GM18870 (cell line): ENCODE measurements at regions not wholly inside any gene's neighbourhood (a gene's known extent, or its start where the extent isn't known, plus 50 kb on each side); places are given as distances from the start of the nearest gene placed in this dataset.
A peak's percentile ranks its signal among the peaks of the same experiment; 100 is the strongest.

Experiments
- ATAC-seq: cut with Tn5 transposase; IDR thresholded peaks from one replicate; pipeline ENCODE4 v1.9.1; 2021; ENCODE audit warnings: moderate library complexity; ENCODE audit not compliant: unreplicated experiment

DNA sequence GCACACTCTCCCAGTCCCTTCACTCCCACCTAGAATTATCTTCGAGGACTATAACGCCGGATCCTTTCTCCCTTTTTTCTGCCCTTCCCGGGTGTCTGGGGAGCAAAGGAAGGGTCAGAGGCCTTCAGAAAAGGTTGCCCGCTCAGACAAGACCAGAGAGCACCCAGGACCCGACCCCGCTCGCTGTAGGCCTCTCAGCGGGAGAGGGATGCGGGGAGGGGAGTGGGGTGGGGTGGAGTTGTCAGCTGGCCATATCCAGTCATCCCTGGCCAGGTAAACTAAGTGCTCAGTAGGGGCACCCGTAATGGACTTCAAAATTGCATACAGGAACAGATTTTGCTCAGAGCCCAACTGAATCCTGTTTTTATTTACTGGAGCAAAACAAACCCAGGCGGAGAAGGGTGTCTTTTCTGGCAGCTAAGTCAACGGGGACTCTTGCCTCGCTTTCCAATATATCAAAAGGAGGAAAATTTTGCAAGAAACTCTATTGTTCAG, 65.0 kb downstream of the NOL4 start:
- no peak for ATAC-seq

DNA sequence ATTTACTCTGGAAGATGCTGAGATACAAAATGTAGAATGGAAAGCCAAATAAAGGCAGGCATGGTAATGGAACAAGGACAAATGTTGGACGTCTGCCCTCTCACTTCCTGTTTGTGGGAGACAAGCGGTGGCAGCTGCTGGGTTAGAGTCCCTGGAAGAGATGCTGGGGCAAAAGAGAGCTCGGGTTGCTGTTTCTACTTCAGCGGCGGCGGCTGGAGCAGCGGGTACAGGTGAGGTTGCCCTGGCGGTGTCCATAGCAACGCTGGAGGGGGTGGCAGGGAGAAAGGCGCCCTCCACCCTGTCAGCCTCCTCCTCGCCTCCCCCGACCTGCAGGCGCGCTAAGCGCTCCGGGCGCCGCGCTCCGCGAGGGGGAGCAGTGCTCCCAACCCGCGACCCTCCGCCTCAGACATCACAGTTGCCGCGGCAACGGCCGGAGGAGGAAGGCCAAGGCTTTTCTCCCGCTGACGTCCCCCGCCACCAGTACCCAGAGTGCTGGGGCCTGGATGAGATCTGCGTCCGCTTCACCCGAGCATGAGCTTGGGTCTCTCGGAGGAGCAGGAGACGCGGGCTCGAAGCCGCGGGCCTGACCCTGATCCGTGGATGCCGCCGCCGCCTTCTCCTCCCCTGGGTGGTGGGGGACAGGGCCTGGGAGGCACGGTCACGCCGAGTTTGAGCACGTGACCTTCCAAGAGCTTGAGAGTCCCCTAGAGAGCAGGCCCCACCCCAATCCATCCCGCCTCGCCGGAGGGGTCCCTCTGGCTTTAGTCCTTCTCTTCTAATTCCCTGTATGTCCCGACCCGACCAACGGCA, 65.6 kb downstream of the NOL4 start:
- peak; percentile 48 for ATAC-seq

DNA sequence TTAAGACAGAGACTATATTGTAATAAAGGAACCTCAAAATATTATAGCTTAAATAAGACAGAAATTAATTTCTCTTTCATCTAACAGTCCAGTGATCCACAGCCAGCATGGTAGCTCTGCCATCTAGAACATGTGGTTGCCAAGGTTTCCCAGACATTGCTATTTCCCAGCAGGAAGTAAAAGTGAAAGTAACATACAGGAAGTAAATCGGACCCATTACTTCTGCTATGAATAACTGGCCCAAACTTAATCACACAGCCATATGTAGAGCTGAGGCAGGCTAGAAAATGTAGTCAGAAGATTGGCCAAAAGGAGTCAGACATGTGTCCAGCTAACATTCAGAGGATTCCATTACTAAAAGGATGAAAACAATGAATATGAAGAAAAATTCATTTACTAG, 71.0 kb downstream of the NOL4 start:
- ATAC-seq, result peak; percentile 72

DNA sequence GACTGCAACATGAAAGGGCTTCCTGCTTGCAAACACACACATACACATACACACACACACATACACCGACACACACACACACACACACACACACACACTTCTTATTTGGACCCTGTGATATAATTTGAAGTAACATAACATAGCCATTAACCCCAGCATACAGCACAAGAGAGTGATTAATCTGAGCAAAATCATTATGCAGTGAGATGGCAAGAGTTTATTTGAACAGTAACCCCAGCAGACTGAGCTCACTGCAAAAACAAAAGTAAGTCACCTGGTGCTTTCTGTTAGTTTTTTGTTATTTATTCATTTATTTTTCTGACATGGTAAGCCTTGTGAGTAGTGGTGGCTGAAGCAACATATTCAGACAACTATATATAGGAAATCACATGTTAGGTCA, 93.7 kb downstream of the NOL4 start:
- no peak for ATAC-seq

DNA sequence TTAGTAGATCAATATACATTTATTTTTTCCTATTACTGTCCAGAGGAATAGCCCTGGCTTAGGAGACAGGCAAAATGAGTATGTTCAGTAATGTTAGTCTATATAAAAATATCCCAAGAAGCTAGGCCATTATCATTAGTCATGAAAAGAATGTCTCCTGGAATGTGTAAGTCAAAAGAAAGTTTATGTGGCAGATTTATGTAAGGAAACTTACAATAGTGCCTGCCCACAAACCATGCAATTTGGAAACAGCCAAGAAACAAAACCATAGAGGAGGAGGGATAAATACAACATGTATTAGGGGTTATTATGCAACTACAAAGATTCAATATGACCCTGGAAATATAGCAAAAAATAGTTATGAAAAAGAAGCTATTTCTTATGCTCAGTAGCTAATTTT, 96.3 kb downstream of the NOL4 start:
- no peak for ATAC-seq

DNA sequence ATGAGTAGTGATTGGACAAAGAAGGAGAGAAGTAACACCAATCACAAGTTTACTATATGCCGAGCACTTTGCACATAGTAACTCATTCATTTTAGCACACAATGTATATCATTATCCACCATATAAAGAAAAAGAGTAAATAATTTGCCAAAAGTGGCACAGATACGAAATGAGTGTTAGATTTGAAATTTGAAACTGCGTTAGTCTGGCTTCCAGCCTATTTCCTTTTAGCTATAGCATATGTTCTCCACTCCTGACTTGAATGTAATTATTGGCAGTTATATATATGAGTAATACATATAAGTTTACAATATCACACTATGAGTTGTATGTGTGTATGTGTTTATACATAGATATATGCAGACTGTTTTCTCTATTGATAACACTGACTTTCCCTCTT, 98.6 kb downstream of the NOL4 start:
- ATAC-seq, result no peak

DNA sequence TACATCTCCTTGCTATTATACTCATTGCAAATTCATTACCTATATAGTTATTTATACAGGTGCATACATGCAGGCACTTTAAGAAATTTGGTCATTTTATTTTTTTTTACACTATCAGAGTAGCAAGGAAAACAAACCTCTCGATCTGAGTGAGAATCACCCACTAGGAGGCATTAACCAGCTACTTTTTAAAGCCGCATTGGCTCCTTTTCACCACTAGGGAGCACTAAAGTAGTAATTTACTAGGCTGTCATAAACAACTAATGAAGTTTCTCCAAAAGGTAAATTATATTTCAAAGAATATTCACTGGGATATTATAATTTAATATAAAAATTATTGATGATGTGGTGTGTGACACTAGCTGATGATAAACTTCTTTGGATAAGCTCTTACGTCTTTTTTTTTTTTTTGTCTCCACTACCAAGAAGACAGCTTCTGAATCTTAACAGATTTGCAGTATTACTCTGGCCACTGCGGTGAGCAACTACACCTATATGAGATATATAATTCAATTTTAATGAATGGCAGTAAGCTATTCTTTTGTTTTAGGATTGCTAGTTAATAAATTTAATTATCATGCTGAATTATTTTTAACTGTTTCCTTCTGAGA, 101.9 kb downstream of the NOL4 start:
- ATAC-seq, result peak; percentile 84

DNA sequence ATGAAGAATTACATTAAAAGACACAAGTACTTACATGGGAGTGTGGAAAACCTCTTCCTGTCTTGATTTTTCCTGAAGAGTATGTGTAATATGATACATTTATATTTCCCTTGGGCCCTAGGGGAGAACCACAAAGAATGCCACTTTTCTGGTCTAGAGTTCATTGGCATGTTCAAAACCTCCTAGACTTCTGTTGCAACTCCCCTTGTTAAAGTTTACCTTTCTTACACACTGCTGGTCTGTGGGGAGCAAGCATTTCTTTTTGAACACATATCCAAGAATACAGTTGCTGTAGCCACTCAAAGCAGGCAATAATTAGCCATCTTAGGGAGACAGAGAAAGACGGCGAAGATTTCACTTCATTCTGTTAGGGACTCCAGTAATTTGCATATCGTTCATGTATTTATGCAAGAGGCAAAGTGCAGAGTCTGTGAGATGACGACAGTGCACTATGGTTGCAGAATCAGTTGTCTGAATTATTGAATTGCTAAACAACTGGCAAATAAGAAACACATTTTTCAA, 103.5 kb downstream of the NOL4 start:
- no peak for ATAC-seq

DNA sequence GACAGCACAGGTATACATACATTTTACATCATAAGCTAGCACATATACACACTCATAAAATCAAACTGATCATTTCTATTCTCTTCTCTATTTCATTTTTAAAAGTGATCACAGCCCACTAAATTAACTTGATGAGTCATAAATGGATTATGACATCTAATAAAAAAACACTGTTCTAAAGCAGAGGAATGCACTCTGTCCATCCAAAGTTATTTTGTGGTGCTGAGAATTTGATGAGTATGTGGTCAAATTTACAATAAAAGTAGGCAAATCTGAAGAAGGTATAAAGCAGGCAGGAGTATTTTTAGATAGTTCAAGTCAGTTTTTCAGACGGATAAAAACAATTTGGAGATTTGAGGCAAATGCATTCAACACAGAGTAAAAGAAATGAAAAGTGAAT, 104.4 kb downstream of the NOL4 start:
- no peak for ATAC-seq

DNA sequence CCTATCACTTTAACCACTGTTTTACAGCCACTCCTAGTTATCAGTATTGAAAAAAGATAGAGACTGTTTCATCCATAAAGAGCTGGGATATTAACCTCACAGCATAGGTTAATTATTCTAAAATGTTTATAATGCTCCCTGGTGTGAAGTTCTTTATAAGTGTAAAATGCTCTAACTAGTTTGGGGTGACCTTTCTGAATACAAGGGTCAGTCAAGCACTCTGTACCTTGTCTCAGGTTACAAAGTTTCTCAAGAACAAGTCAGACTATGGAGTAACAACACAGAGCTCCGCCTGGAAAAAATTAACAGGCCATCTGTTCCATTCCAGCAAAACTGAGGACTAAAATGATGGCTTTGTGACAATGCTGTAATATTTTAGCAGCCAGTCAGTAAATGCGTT, 107.4 kb downstream of the NOL4 start:
- ATAC-seq, result no peak

DNA sequence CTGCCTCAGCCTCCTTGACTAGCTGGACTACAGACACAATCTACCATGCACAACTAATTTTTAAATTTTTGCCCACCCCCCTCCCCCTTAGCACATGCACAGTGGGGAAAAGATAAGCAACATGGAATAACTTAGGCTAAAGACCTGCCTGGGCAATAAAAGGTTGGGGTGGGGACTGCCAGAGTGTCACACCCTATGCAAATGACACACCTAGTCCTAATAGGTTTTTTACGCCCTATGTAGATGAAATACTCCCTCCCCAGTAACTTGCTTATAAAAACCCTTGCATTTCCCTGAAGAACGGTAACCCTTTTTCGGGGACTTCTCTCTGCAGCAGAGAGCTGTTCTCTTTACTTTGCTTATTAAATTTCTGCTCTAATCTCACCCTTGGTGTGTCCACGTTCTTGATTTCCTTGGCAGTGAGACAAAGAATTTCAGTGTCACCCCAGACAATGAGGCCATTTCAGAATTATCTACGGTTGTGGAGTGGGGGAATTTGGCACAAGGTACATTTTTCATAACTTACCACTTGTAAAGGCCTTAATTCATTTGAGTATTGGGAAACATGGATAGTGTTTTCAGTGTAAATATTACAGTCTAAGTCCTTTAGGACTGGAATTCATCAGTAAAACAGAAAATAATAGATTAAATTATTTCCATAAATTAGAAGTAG, 109.2 kb downstream of the NOL4 start:
- no peak for ATAC-seq

DNA sequence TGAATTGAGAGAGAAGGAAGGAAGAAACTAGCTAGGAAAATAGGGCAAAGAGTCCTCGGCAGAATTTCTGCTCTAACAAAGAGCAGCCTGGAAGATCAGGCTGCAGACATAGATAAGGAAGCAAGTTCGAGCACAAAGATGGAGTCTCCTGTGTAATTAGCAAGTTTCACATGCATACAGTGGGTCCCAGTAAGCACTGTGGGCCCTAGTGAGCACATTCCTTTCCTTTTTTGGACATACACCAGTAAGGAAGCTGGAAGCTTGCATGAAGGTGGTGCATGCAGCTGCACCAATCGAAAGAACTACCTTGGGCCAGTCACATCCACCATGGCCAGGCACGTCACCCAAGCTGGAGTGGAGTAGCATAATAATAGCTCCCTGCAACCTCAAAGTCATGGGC, 109.7 kb downstream of the NOL4 start:
- no peak for ATAC-seq

DNA sequence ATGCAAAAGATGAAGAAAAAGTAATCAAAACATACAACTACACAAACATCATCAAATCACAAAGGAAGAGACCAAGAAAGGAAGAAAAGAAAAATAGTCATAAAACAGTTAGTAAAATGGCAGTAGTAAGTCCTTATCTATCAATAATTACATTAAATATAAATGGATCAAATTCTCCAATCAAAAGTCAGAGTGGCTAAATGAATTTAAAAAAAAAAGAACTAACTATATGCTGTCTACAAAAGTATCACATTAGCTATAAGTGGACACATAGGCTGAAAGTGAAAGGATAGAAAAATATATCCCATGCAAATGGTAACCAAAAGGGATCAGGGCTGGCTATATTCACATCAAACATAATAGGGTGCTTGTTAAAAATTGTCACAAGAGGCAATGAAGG, 116.5 kb downstream of the NOL4 start:
- no peak for ATAC-seq

DNA sequence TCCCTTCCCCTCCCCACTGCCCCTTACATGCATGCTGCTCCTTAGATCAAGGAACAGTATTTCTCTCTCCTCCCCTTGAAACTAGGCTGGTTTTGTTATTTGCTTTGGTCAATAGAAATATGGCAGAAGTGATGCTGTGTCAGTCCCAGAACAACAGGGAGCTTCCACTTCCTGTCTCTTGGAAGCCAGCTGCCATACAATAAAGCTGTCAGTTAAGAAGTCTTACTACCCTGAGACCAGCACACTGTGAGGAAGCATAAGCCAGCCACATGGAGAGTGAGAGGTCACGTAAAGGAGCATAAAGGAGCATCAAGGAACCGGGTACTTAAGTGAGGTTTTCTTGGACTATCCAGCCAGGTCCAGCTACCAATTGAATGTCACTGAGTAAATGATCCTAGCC, 126.6 kb downstream of the NOL4 start:
- ATAC-seq, result no peak

DNA sequence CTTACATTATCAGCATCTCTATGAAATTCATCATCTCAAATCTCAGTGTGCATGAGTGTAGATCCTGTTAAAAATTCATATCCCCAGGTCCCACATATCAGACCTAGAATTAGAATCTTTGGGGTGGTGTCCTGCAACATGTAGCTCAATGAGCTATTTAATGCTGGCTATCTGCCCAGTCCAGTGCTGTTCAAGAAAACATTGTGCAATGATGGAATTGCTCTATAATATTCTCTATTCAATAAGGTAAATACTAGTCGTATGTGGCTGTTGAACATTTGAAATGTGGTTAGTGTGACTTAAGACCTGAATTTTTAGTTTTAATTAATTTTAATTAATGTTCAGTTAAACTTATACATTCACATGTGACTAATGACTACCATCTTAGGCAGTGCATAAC, 127.4 kb downstream of the NOL4 start:
- ATAC-seq, result no peak

DNA sequence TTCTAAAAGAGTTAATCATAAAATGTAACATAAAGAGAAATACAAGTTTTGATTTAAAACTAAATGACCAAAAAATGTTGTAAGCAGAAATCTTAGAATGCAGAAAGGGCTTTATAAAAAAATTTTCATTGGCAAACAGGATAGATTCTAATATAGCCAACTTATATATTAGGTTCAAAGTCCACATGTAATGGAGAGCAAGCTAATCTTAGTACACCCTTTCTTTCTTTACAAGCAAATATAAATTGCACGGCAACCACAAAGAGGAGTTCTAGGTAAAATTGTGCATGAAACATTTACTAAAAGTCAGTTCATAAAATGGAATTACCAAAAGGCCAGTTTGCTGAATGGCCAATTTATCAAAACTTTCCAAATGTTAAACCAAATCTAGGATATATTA, 130.6 kb downstream of the NOL4 start:
- no peak for ATAC-seq

DNA sequence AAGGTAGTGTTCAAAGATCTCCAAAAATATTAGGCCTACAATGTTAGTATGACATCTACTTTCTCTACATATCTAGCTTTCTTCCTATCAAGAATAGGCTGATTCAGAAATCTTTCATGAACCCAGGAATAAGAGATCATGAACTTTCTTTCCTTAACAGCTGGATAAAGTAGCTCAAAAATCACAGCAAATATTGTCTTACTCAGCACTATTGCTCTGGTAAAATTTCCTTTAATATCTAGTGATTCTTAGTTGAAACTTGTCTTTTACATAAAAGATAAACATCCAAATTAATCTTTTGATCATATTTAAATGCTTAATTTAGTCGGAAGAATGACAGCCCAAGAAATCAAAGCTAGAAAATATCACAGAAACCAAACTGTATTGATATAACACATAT, 131.9 kb downstream of the NOL4 start:
- ATAC-seq, result no peak

DNA sequence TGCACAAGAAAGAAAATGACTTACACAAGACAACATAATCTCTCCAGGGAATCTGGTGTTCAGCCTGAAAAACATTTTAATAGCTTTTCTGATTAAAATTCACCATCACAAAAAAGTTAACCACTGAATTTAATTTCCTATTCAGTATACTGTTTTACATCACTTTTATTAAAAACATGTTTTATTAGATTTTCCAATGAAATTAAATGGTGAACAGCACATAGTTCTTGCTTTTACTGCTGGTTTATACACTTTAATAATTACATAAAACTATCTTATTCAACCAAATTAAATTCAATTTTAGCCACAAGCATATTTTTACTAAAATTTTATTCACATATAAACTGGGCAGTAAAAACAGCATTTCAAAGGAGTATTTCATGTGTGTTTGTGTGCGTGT, 138.3 kb downstream of the NOL4 start:
- no peak for ATAC-seq

DNA sequence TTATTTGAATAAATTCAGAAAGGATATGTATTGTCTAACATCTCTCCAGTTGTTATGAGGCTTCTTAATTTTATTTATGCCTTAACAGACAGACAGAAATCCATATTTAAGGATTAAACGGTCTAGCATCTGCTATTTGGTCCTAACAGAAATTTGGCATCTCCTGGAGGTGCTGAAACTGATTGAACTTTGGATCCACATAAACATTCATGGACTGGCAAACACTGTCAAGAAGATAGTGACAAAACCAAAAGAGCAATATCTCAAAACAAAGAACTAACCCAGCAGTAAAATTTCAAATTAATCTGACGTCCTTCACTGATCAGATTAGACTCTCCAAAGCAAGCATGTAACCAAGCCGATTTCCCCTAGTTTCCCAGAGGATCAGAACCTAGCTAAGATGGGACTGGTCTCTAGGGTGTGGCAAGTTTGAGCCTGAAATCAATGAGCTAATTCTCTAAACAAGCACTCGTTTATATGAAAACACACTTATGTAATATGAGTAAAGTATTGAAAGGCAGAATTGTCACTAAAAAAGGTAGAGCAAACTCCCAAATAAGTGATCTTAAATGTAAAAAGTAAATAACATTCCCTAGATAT, 139.5 kb downstream of the NOL4 start:
- no peak for ATAC-seq

DNA sequence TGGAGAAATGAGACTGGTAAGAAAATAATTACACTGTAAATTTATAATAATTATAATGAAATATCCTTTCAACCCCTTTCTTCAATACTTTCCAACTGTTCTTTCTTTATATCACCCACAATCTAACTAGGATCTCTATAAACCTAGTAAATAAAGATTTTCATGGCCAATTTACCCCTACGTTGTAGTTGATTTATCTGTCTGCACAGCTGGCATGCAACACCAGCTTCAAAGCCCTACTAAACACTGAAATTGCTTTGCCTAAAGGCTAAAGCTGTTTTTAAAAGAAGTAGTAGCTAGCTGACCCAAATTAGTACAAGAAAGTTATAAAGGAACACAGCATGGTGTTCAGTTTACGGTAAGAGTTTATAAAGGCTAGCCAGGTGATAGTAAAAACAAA, 140.1 kb downstream of the NOL4 start:
- no peak for ATAC-seq

DNA sequence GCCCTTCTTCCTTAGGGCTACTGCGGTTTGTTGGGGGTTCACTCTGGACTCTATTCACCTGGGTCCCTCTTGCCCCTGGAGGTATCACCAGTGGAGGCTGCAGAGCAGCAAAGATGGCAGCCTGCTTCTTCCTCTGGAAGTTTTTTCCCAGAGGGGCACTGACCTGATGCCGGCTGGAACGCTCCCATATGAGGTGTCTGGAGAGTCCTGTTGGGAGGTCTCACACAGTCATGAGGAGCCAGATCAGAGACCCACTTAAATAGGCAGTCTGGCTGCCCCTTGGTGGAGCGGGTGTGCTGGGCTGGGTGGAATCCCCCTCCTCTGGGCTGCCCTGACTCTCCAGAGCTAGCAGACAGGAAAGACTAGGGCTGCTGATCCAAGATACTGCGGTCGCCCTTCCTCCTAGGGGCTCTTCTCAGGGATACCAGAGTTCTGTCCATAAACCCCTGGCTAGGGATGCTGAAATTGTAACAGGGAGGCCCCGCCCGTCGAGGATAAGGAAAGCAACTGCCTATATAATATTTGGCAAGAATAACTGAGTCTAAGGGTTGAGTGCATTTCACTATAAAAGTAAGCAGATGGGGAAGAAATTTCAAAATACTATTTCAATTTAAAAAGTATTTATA, 140.7 kb downstream of the NOL4 start:
- no peak for ATAC-seq
